ENCODE measurements at regions not wholly inside any gene's neighbourhood (a gene's known extent, or its start where the extent isn't known, plus 50 kb on each side); places are given as distances from the start of the nearest gene placed in this dataset.

- POLR2A ChIA-PET = no interaction called here
- H3K36me3 Mint-ChIP-seq = no peaks in the 10 kb centered on the region
- no peak overlapping the region for H3K27ac Mint-ChIP-seq
- no peaks in the 10 kb centered on the region for H3K9me3 Mint-ChIP-seq
- no peaks in the 10 kb centered on the region for H3K27me3 Mint-ChIP-seq (ENCODE audit: low read depth)
- CTCF ChIA-PET = no interaction called here
- peaks cover 9% of the 10 kb centered on the region for H3K4me1 Mint-ChIP-seq
- no peak for DNase-seq (ENCODE audit: low spot score)
- no peak for ATAC-seq
- TF ChIP-seq SP1 (CRISPR knock-in tag; conservative IDR thresholded peaks at IDR 0.05) (no peak), USF2 (CRISPR knock-in tag; IDR thresholded peaks at IDR 0.05) (no peak), FOXJ3 (CRISPR knock-in tag; IDR thresholded peaks at IDR 0.05; ENCODE audit: borderline replicate concordance) (no peak), SMAD4 (CRISPR knock-in tag; IDR thresholded peaks at IDR 0.05) (no peak), CREM (CRISPR knock-in tag; IDR thresholded peaks at IDR 0.05) (no peak), ZNF671 (CRISPR knock-in tag; IDR thresholded peaks at IDR 0.05) (no peak), JAZF1 (CRISPR knock-in tag; IDR thresholded peaks at IDR 0.05) (no peak), NR1H2 (CRISPR knock-in tag; IDR thresholded peaks at IDR 0.05) (no peak), CTCF (IDR thresholded peaks at IDR 0.05) (no peak), ERG (CRISPR knock-in tag; IDR thresholded peaks at IDR 0.05) (no peak), GABPB1 (CRISPR knock-in tag; IDR thresholded peaks at IDR 0.05) (no peak), FOXP1 (CRISPR knock-in tag; IDR thresholded peaks at IDR 0.05; ENCODE audit: borderline replicate concordance) (no peak)
- no peak overlapping the region for H3K4me3 Mint-ChIP-seq
Observed at GRCh38 chr1:191870490-191870889, 287.8 kb upstream of the RGS18 start.

GRCh38 chr1:191875994-191876393 is 282.3 kb upstream of the RGS18 start:
- ATAC-seq = no peak
- Mint-ChIP-seq H3K36me3 (no peaks in the 10 kb centered on the region), H3K4me1 (0 out of 2 replicates have a peak, but pooled peaks cover 3% of the 10 kb centered on the region), H3K27ac (no peak overlapping the region), H3K9me3 (no peaks in the 10 kb centered on the region), H3K4me3 (no peak overlapping the region), H3K27me3 (ENCODE audit: low read depth) (no peaks in the 10 kb centered on the region)
- ChIA-PET POLR2A (no interaction called here), CTCF (no interaction called here)
- TF ChIP-seq ZNF232 (CRISPR knock-in tag; IDR thresholded peaks at IDR 0.05) (no peak), NFE2L1 (CRISPR knock-in tag; IDR thresholded peaks at IDR 0.05) (no peak), ZSCAN18 (CRISPR knock-in tag; IDR thresholded peaks at IDR 0.05) (no peak), AFF4 (CRISPR knock-in tag; IDR thresholded peaks at IDR 0.05; ENCODE audit: borderline replicate concordance) (no peak)
- no peak for DNase-seq (ENCODE audit: low spot score)
